ENCODE measurements at regions not wholly inside any gene's neighbourhood (a gene's known extent, or its start where the extent isn't known, plus 50 kb on each side); places are given as distances from the start of the nearest gene placed in this dataset.

- TF ChIP-seq CTCF (IDR thresholded peaks at IDR 0.05), result no peak
- TF ChIP-seq POLR2A (IDR thresholded peaks at IDR 0.05), result no peak
These were observed 87.2 kb downstream of the C11orf91 start for GRCh38 chr11:33613404-33613803.

Measured in uterus (tissue), 2 donors.